ENCODE measurements at regions not wholly inside any gene's neighbourhood (a gene's known extent, or its start where the extent isn't known, plus 50 kb on each side); places are given as distances from the start of the nearest gene placed in this dataset.

DNA sequence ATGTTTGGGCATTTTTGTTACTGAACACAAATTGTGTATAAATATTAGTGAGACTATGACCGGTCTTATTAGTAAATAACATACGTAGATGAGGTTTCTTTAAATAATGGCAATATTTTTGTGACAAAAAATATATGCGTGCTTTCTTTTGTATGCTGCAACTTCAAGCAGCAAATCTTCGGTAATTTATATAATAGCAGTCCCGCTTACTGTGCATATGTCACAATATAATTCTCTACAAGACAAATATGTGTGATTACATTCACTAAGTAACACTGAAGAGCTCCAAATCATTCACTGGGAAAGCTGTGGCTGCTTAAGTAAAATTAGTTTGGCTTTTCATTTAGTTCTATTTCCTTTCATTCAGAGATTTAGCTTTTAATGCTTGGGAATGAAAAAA, 376.0 kb downstream of the CYLC2 start:
- no peaks in the 10 kb centered on the region for H3K9me3 ChIP-seq
- no peak overlapping the region for H3K4me3 ChIP-seq
- H3K27ac ChIP-seq: no peak overlapping the region
- no peaks in the 10 kb centered on the region for H3K4me1 ChIP-seq
- intact Hi-C loops (cut with DNase I; ENCODE audit: low total_unique reads): no loop called here
- DNase-seq: no peak
- no peaks in the 10 kb centered on the region for H3K36me3 ChIP-seq
- no peak for TF ChIP-seq POLR2A (IDR thresholded peaks at IDR 0.05)
- TF ChIP-seq, protein P1, sequence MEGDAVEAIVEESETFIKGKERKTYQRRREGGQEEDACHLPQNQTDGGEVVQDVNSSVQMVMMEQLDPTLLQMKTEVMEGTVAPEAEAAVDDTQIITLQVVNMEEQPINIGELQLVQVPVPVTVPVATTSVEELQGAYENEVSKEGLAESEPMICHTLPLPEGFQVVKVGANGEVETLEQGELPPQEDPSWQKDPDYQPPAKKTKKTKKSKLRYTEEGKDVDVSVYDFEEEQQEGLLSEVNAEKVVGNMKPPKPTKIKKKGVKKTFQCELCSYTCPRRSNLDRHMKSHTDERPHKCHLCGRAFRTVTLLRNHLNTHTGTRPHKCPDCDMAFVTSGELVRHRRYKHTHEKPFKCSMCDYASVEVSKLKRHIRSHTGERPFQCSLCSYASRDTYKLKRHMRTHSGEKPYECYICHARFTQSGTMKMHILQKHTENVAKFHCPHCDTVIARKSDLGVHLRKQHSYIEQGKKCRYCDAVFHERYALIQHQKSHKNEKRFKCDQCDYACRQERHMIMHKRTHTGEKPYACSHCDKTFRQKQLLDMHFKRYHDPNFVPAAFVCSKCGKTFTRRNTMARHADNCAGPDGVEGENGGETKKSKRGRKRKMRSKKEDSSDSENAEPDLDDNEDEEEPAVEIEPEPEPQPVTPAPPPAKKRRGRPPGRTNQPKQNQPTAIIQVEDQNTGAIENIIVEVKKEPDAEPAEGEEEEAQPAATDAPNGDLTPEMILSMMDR (IDR thresholded peaks at IDR 0.05): no peak
- H3K27me3 ChIP-seq: no peaks in the 10 kb centered on the region

DNA sequence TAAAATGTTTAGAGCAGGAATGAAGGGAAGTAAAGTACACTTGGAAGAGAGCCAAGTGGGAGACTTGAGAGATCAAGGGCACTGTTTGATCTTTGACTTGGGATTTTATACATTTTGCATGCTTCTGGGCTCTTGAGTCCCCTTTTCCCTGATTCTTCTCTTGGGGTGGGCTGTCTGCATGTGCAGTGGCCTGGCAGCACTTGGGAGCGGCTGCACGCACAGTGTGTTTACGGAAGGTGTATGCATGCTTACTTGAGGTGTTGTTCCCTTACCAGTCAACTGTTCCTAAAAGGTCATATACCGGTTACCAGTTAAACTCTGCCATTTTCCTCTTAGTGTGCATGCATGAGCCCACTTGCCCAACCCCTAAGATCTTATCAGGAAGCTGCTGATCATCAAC, 377.7 kb downstream of the CYLC2 start:
- no peak for TF ChIP-seq POLR2A (IDR thresholded peaks at IDR 0.05)
- TF ChIP-seq, protein P1 (IDR thresholded peaks at IDR 0.05): no peak

DNA sequence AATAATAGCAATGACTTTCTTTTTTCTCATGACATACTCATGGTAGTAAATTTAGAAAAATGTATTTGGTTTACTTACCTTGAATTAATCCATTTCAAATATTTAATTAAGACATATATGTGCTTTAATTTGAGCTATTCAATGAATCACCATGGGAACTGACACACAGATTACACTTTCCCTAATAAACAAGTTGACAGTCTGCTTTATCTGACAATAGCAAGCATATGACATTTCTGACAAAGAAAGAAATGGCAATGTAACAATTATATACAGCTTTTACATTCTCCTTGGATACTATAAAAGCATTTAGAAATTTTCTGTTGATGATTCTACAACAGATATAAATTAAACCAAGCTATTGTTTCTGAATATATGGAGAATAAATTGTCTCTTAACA, 382.5 kb downstream of the CYLC2 start:
- no peak for DNase-seq
- Histone ChIP-seq H3K36me3 (no peaks in the 10 kb centered on the region), H3K4me1 (no peaks in the 10 kb centered on the region), H3K9me3 (no peaks in the 10 kb centered on the region), H3K27ac (no peak overlapping the region), H3K27me3 (no peaks in the 10 kb centered on the region), H3K4me3 (no peak overlapping the region)
- intact Hi-C loops (cut with DNase I; ENCODE audit: low total_unique reads): no loop called here
- no peak for TF ChIP-seq POLR2A (IDR thresholded peaks at IDR 0.05)
- TF ChIP-seq, protein P1 (IDR thresholded peaks at IDR 0.05): no peak

More for the DNA sequence above, 377.7 kb downstream of the CYLC2 start:
- Histone ChIP-seq H3K9me3 (no peaks in the 10 kb centered on the region), H3K27me3 (no peaks in the 10 kb centered on the region), H3K4me3 (no peak overlapping the region), H3K36me3 (no peaks in the 10 kb centered on the region), H3K4me1 (no peaks in the 10 kb centered on the region), H3K27ac (no peak overlapping the region)
- intact Hi-C loops (cut with DNase I; ENCODE audit: low total_unique reads): no loop called here
- no peak for DNase-seq

DNA sequence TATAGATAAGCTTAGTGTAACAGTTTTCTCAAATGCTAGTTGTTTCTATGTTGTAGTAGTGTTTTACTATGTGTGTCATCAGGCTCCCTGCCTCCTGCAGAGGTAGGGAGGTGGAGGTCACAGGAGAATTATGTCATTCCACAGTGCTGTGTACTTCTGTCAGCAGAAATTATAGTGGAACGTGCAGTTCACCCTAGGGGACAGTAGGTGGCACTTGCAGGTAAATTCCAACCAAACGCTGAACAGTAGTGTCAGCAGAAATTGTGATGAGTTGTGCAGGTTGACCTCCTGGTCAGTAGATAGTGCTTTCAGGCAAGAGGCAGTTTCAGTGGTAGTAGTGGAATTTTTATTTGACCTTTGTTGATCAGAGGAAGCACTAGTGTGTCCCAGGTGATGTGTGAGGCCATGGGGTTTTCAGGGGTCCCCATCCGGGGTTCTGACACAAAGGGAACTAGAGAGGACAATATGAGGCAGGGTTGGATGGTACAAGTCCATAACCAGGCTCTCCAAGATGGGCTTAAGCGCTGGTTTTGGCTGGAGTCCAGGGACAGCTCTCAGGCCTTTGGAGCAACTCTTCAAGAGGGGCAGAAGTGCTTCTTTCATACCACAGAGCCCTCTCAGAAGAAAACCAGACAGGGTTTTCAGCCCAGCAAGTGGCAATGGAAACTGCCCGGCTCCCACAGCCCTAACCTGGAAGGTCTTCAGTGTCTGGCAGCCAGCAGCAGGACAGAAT, 402.9 kb downstream of the CYLC2 start:
- H3K36me3 ChIP-seq: no peaks in the 10 kb centered on the region
- no peak for TF ChIP-seq POLR2A (IDR thresholded peaks at IDR 0.05)
- TF ChIP-seq, protein P1 (IDR thresholded peaks at IDR 0.05): peak in 1 of 4 experiments; percentile 19
- H3K4me3 ChIP-seq: no peak overlapping the region
- H3K4me1 ChIP-seq: no peaks in the 10 kb centered on the region
- no peak overlapping the region for H3K27ac ChIP-seq
- H3K27me3 ChIP-seq: no peaks in the 10 kb centered on the region
- no peak for DNase-seq
- intact Hi-C loops (cut with DNase I; ENCODE audit: low total_unique reads): no loop called here
- no peaks in the 10 kb centered on the region for H3K9me3 ChIP-seq

DNA sequence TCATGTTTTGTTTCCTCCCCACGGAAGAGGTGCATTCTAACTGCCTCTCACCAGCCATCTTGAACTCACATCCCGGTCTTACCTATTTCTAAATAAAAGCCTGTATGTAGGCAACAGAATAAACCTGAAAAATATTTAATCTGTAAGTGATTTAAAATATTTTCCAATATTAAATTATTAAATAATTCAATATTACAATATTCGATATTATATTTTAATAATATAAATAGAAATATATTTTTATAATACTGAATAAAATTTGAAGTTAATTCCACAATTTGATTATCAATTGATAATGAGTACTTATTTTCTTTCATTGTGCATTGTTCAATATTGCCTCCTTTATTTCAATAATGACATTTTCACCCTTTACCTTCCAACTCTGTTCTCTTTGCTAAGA, 404.4 kb downstream of the CYLC2 start:
- Histone ChIP-seq H3K4me3 (no peak overlapping the region), H3K4me1 (no peaks in the 10 kb centered on the region), H3K9me3 (no peaks in the 10 kb centered on the region), H3K36me3 (no peaks in the 10 kb centered on the region), H3K27ac (no peak overlapping the region), H3K27me3 (no peaks in the 10 kb centered on the region)
- no peak for TF ChIP-seq POLR2A (IDR thresholded peaks at IDR 0.05)
- intact Hi-C loops (cut with DNase I; ENCODE audit: low total_unique reads): no loop called here
- DNase-seq: no peak
